ENCODE measurements at regions not wholly inside any gene's neighbourhood (a gene's known extent, or its start where the extent isn't known, plus 50 kb on each side); places are given as distances from the start of the nearest gene placed in this dataset.

- TF ChIP-seq CTCF (IDR thresholded peaks at IDR 0.05), result no peak
- TF ChIP-seq EZH2 (IDR thresholded peaks at IDR 0.05; ENCODE audit: borderline replicate concordance, insufficient read depth, low read depth, low read length, poor library complexity, severe bottlenecking), result no peak
Observed at GRCh38 chr5:15007646-15008045, 136.1 kb upstream of the ANKH start.

Measured in B cell (primary cell).